Endothelial cell of umbilical vein (primary cell): ENCODE measurements at regions not wholly inside any gene's neighbourhood (a gene's known extent, or its start where the extent isn't known, plus 50 kb on each side); places are given as distances from the start of the nearest gene placed in this dataset.

ENCODE experiments used
- BruUV-seq: library from RNA; stranded (reverse); fragments of 400-500 nt; replicated peaks from 2 replicates; lab custom pipeline; 2021; lab: Mats Ljungman, UMichigan
- CTCF ChIA-PET: fragments of 300-600, 350-600 bp; sonication (Branson Sonifier 250); formaldehyde crosslinking; loops from one replicate; lab custom pipeline; 2021; ENCODE audit warnings: antibody characterized with exemption, inconsistent platforms; lab: Charles Lee
- POLR2A ChIA-PET: fragments of 300-600, 350-600 bp; sonication (Branson Sonifier 250); formaldehyde crosslinking; loops from one replicate; lab custom pipeline; 2021; ENCODE audit warnings: antibody characterized with exemption, inconsistent platforms; lab: Charles Lee
- DNase-seq: peaks from one replicate; pipeline ENCODE4 v3.0.0-alpha.2; 2011; ENCODE audit warnings: low read depth, low spot score
- FAIRE-seq: peaks from 2 replicates; lab custom pipeline; 2011; peaks lifted over from hg19 to GRCh38; lab: Jason Lieb, UNC
- H2AFZ ChIP-seq: 2 replicates; pipeline ENCODE4 v1.6.0; 2012; ENCODE audit warnings: low read depth, low read length, control low read depth, inconsistent platforms
- H3K27ac ChIP-seq: 2 replicates; pipeline ENCODE4 v1.5.1; 2011; ENCODE audit warnings: low read depth, mild to moderate bottlenecking, control low read depth, low read length, moderate library complexity; ENCODE audit not compliant: insufficient read depth
- H3K27me3 ChIP-seq, 2 experiments: 2 replicates each; pipeline versions ENCODE4 v1.6.0 to v1.6.1; 2011; ENCODE audit warnings: low read length in 2 of 2, mixed read lengths in 1 of 2; ENCODE audit not compliant: control insufficient read depth in 2 of 2, insufficient read depth in 2 of 2
- H3K36me3 ChIP-seq, 2 experiments: 2 replicates in 1 of 2; 3 replicates in 1 of 2; pipeline ENCODE4 v1.5.1; 2011; ENCODE audit warnings: low read length in 2 of 2, mild to moderate bottlenecking in 1 of 2, moderate library complexity in 1 of 2; ENCODE audit not compliant: control insufficient read depth in 2 of 2, insufficient read depth in 2 of 2; ENCODE audit errors: extremely low read depth in 1 of 2
- H3K4me1 ChIP-seq: 3 replicates; pipeline ENCODE4 v1.5.1; 2011; ENCODE audit warnings: mild to moderate bottlenecking, low read length; ENCODE audit not compliant: control insufficient read depth, insufficient read depth; ENCODE audit errors: extremely low read depth
- H3K4me2 ChIP-seq: 2 replicates; pipeline ENCODE4 v1.6.1; 2011; ENCODE audit warnings: low read length, control low read depth, mixed read lengths; ENCODE audit not compliant: insufficient read depth
- H3K4me3 ChIP-seq, 3 experiments: fragments of 200-600 bp in 1 of 3; sonication (generic), shearing (Covaris generic) in 1 of 3; replicated peaks in 1 of 3; 2 replicates each; pipeline ENCODE4 v1.5.1; 2011 to 2016; ENCODE audit warnings: control low read depth in 3 of 3, low read length in 3 of 3, mild to moderate bottlenecking in 2 of 3, inconsistent platforms in 1 of 3, low read depth in 1 of 3, moderate library complexity in 1 of 3; ENCODE audit not compliant: insufficient read depth in 1 of 3
- H3K79me2 ChIP-seq: 2 replicates; pipeline ENCODE4 v1.6.0; 2012; ENCODE audit warnings: low read length, inconsistent platforms; ENCODE audit not compliant: control insufficient read depth, insufficient read depth
- H3K9ac ChIP-seq: replicated peaks from 2 replicates; pipeline ENCODE3; 2011; ENCODE audit warnings: low read length, control low read depth; ENCODE audit not compliant: insufficient read depth; ENCODE audit errors: extremely low read depth
- H3K9me1 ChIP-seq: replicated peaks from 3 replicates; pipeline ENCODE4 v1.6.0; 2011; ENCODE audit warnings: mild to moderate bottlenecking, low read length; ENCODE audit not compliant: control insufficient read depth, insufficient read depth; ENCODE audit errors: extremely low read depth
- H3K9me3 ChIP-seq: replicated peaks from 2 replicates; pipeline ENCODE4 v1.5.1; 2012; ENCODE audit warnings: low read length, inconsistent platforms; ENCODE audit not compliant: control insufficient read depth, insufficient read depth
- H4K20me1 ChIP-seq: replicated peaks from 2 replicates; pipeline ENCODE3; 2011; ENCODE audit warnings: mild to moderate bottlenecking, low read length; ENCODE audit not compliant: control insufficient read depth, insufficient read depth; ENCODE audit errors: extremely low read depth
- CTCF ChIP-seq, 2 donors: IDR thresholded peaks; 1 replicate in 1 of 2; 2 replicates in 1 of 2; pipeline ENCODE4 v1.5.1; 2011; ENCODE audit warnings: low read length in 2 of 2, mild to moderate bottlenecking in 2 of 2, moderate library complexity in 2 of 2, control low read depth in 1 of 2, inconsistent platforms in 1 of 2, low read depth in 1 of 2; ENCODE audit not compliant: insufficient read depth in 1 of 2; ENCODE audit errors: extremely low read depth in 1 of 2
- EZH2 ChIP-seq: IDR thresholded peaks from 2 replicates; pipeline ENCODE4 v1.6.1; 2012; ENCODE audit warnings: borderline replicate concordance, low read depth, mild to moderate bottlenecking, moderate library complexity, low read length, inconsistent platforms; ENCODE audit not compliant: severe bottlenecking
- FOS ChIP-seq: IDR thresholded peaks from 2 replicates; pipeline ENCODE4 v1.6.1; 2011; ENCODE audit warnings: mild to moderate bottlenecking, low read length, moderate library complexity, borderline replicate concordance; ENCODE audit not compliant: insufficient read depth
- GATA2 ChIP-seq: IDR thresholded peaks from 2 replicates; pipeline ENCODE4 v1.7.0; 2011; ENCODE audit warnings: low read depth, mild to moderate bottlenecking, moderate library complexity, mixed read lengths, low read length; ENCODE audit not compliant: insufficient read length, insufficient read depth
- JUN ChIP-seq: IDR thresholded peaks from 2 replicates; pipeline ENCODE4 v1.6.1; 2011; ENCODE audit warnings: borderline replicate concordance, low read depth; ENCODE audit not compliant: insufficient read length, insufficient read depth
- MAX ChIP-seq: IDR thresholded peaks from 2 replicates; pipeline ENCODE4 v1.6.1; 2011; ENCODE audit not compliant: insufficient read depth, insufficient read length
- MYC ChIP-seq: IDR thresholded peaks from one replicate; pipeline ENCODE4 v1.6.1; 2011; ENCODE audit warnings: mild to moderate bottlenecking, low read depth, low read length
- POLR2A ChIP-seq: IDR thresholded peaks from 2 replicates; pipeline ENCODE4 v1.6.1; 2012; ENCODE audit warnings: low read depth, mild to moderate bottlenecking, control low read depth, low read length
- POLR2AphosphoS5 ChIP-seq: IDR thresholded peaks from 2 replicates; pipeline ENCODE4 v1.6.1; 2012; ENCODE audit warnings: low read depth, mild to moderate bottlenecking, control low read depth, low read length, moderate library complexity; ENCODE audit not compliant: insufficient read depth
- dilution Hi-C: fragments of 300-500 bp; cut with MboI; formaldehyde crosslinking; loops from one replicate; pipeline ENCODE4 v1.15.0; 2019; ENCODE audit warnings: low sequenced_read_pairs; ENCODE audit not compliant: extremely low pct_ligation_motif_present
- intact Hi-C: fragments of 100-400 bp; cut with micrococcal nuclease; formaldehyde crosslinking; loops from one replicate; pipeline ENCODE4 v1.10.0; 2022

DNA sequence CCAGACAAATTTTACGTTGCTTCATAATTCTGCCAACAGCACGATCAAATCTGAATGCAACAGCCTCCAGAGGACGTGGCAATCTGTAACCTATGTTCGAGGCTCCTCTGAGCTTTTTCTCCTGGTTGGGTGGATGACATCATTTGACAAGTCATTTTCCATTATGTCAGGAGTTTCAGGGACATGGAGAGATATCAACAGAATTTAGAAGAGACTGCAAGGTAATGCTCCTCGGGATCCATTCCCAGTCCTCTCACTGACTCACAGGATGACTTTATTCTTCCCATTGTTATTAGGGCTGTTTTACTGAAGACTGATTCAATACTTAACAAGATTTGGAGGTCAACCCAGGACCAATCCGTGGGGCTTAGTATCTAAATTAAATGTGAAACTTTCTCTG, 72.5 kb upstream of the RNF152 start:
- H3K9ac ChIP-seq, result no peak overlapping the region
- H3K4me1 ChIP-seq, result peaks cover under 1% of the 10 kb centered on the region
- no peak overlapping the region for H3K4me2 ChIP-seq
- POLR2A ChIA-PET, result no interaction called here
- H3K27me3 ChIP-seq, result no peaks in the 10 kb centered on the region
- DNase-seq, result no peak
- no peaks in the 10 kb centered on the region for H3K79me2 ChIP-seq
- FAIRE-seq, result no peak
- H3K27ac ChIP-seq, result no peak overlapping the region
- CTCF ChIA-PET, result no interaction called here
- no peaks in the 10 kb centered on the region for H3K9me1 ChIP-seq
- H3K36me3 ChIP-seq, result no peaks in the 10 kb centered on the region
- BruUV-seq, result no TSS peak
- no peak overlapping the region for H2AFZ ChIP-seq
- TF ChIP-seq GATA2, result no peak
- no peak overlapping the region for H3K4me3 ChIP-seq
- dilution Hi-C loops (no loop called here), intact Hi-C loops (no loop called here)
- no peaks in the 10 kb centered on the region for H4K20me1 ChIP-seq
- H3K9me3 ChIP-seq, result no peaks in the 10 kb centered on the region

DNA sequence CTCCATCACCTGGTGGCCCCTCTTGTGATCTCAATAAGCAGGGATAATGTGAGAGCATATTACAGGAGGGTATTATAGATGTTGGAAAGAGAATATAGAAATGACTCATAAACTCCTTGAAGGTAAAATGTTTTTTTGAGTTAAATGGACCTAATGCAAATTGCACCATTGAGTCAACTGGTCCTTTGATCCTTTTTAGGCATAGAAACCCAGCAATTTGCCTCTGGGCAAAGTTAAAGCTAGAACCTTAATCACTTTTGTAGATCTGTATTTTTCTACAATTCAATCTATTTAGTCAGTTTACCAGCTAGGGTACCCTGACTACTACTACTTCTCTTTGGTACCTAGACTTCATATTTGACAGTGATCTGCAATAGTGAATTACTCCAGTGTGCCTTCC, 71.8 kb upstream of the RNF152 start:
- no peak for FAIRE-seq

More for the DNA sequence above, 71.8 kb upstream of the RNF152 start:
- no peak overlapping the region for H3K27ac ChIP-seq
- no peaks in the 10 kb centered on the region for H3K79me2 ChIP-seq
- no peak for TF ChIP-seq GATA2
- no peak for TF ChIP-seq EZH2
- TF ChIP-seq MAX, result no peak
- no peak for TF ChIP-seq JUN
- no peak for TF ChIP-seq FOS
- TF ChIP-seq MYC, result no peak
- no peak for TF ChIP-seq CTCF (IDR thresholded peaks at IDR 0.05; ENCODE audit: extremely low read depth in 1 of 2, insufficient read depth in 1 of 2, low read depth in 1 of 2, low read length in 2 of 2)
- TF ChIP-seq POLR2A, result no peak
- no peak for TF ChIP-seq POLR2AphosphoS5
- H3K4me2 ChIP-seq, result no peak overlapping the region
- POLR2A ChIA-PET, result no interaction called here
- H3K9ac ChIP-seq, result no peak overlapping the region
- H3K4me3 ChIP-seq, result no peak overlapping the region
- H2AFZ ChIP-seq, result no peak overlapping the region
- CTCF ChIA-PET, result interaction anchor here (1.2 kb wide), 1 partner anchor 151 kb away, joined by 3 read pairs; no protein-coding TSS in a partner anchor
- no peaks in the 10 kb centered on the region for H3K9me3 ChIP-seq
- H4K20me1 ChIP-seq, result no peaks in the 10 kb centered on the region
- intact Hi-C loops, result no loop called here
- no peaks in the 10 kb centered on the region for H3K27me3 ChIP-seq
- H3K9me1 ChIP-seq, result no peaks in the 10 kb centered on the region
- BruUV-seq, result no TSS peak
- H3K4me1 ChIP-seq, result peaks cover 3% of the 10 kb centered on the region
- dilution Hi-C loops, result no loop called here
- no peak for DNase-seq
- no peaks in the 10 kb centered on the region for H3K36me3 ChIP-seq
